Smooth muscle cell (in vitro differentiated cells): ENCODE measurements at regions not wholly inside any gene's neighbourhood (a gene's known extent, or its start where the extent isn't known, plus 50 kb on each side); places are given as distances from the start of the nearest gene placed in this dataset.

ENCODE experiments used
- DNase-seq: peaks from one replicate; lab custom pipeline; 2025; ENCODE audit not compliant: unreplicated experiment; lab: John Stamatoyannopoulos, UW
- H2AFZ ChIP-seq: fragments of 200-600 bp; sonication (generic); 2 replicates; pipeline ENCODE4 v1.6.0; 2016; ENCODE audit warnings: antibody characterized with exemption, low read depth, mild to moderate bottlenecking
- H3F3A ChIP-seq: fragments of 200-600 bp; sonication (generic); 2 replicates; pipeline ENCODE4 v1.6.0; 2017; ENCODE audit warnings: antibody characterized with exemption, low read depth
- H3K27ac ChIP-seq: fragments of 200-600 bp; sonication (generic); 2 replicates; pipeline ENCODE4 v1.5.1; 2016; ENCODE audit warnings: low read depth, mild to moderate bottlenecking
- H3K27me3 ChIP-seq: fragments of 200-600 bp; sonication (generic); 2 replicates; pipeline ENCODE4 v1.6.1; 2016; ENCODE audit warnings: low read depth, mild to moderate bottlenecking
- H3K36me3 ChIP-seq: fragments of 200-600 bp; sonication (generic); 2 replicates; pipeline ENCODE4 v1.5.1; 2016; ENCODE audit warnings: low read depth
- H3K4me1 ChIP-seq: fragments of 200-600 bp; sonication (generic); 2 replicates; pipeline ENCODE4 v1.5.1; 2016; ENCODE audit warnings: low read depth
- H3K4me2 ChIP-seq: fragments of 200-600 bp; sonication (generic); 2 replicates; pipeline ENCODE4 v1.6.0; 2016; ENCODE audit warnings: mild to moderate bottlenecking
- H3K4me3 ChIP-seq: fragments of 200-600 bp; sonication (generic); 2 replicates; pipeline ENCODE4 v1.5.1; 2016; ENCODE audit warnings: mild to moderate bottlenecking
- H3K79me2 ChIP-seq: fragments of 200-600 bp; sonication (generic); 2 replicates; pipeline ENCODE4 v1.6.0; 2016; ENCODE audit warnings: low read depth, mild to moderate bottlenecking
- H3K9ac ChIP-seq: fragments of 200-600 bp; sonication (generic); 2 replicates; pipeline ENCODE4 v1.6.0; 2016; ENCODE audit warnings: low read depth
- H3K9me3 ChIP-seq: fragments of 200-600 bp; sonication (generic); replicated peaks from 2 replicates; pipeline ENCODE4 v1.5.1; 2016; ENCODE audit warnings: low read depth
- H4K20me1 ChIP-seq: fragments of 200-600 bp; sonication (generic); 2 replicates; pipeline ENCODE4 v1.6.0; 2016; ENCODE audit warnings: low read depth
- CTCF ChIP-seq: fragments of 200-600 bp; sonication (generic); IDR thresholded peaks from 2 replicates; pipeline ENCODE4 v1.5.1; 2017; ENCODE audit warnings: borderline replicate concordance, mild to moderate bottlenecking, antibody characterized with exemption; ENCODE audit not compliant: insufficient read depth, poor library complexity, severe bottlenecking
- whole genome bisulfite sequencing: methylation state at CpG from one replicate; pipeline ENCODE4 v1.1.7; 2016; ENCODE audit warnings: low lambda C conversion rate; 5-methylcytosine and 5-hydroxymethylcytosine counted together

- WGBS, result 93% methylated on average over 6 of the region's 6 CpGs
- no peak for DNase-seq
- no peak overlapping the region for H3K4me2 ChIP-seq
- no peak for TF ChIP-seq CTCF
- H2AFZ ChIP-seq, result no peak overlapping the region
- H3K27me3 ChIP-seq, result no peaks in the 10 kb centered on the region
- no peaks in the 10 kb centered on the region for H3K36me3 ChIP-seq
- H3K4me3 ChIP-seq, result no peak overlapping the region
- no peaks in the 10 kb centered on the region for H3K79me2 ChIP-seq
- no peak overlapping the region for H3K9ac ChIP-seq
- no peaks in the 10 kb centered on the region for H3K9me3 ChIP-seq
- H3F3A ChIP-seq, result no peaks in the 10 kb centered on the region
- no peaks in the 10 kb centered on the region for H4K20me1 ChIP-seq
- no peak overlapping the region for H3K27ac ChIP-seq
- no peaks in the 10 kb centered on the region for H3K4me1 ChIP-seq
Observed at GRCh38 chr5:28156981-28157380, 1118.6 kb upstream of the CDH9 start.

- H3K79me2 ChIP-seq, result no peaks in the 10 kb centered on the region
- no peak overlapping the region for H2AFZ ChIP-seq
- no peaks in the 10 kb centered on the region for H3K4me1 ChIP-seq
- H3K4me2 ChIP-seq, result no peak overlapping the region
- H3K9ac ChIP-seq, result no peak overlapping the region
- no peak for DNase-seq
- no peaks in the 10 kb centered on the region for H3F3A ChIP-seq
- TF ChIP-seq CTCF, result no peak
- no peak overlapping the region for H3K27ac ChIP-seq
- no peaks in the 10 kb centered on the region for H3K36me3 ChIP-seq
- no peak overlapping the region for H3K4me3 ChIP-seq
- H3K27me3 ChIP-seq, result no peaks in the 10 kb centered on the region
- WGBS, result 90% methylated on average over 1 of the region's 1 CpG
- H4K20me1 ChIP-seq, result no peaks in the 10 kb centered on the region
- H3K9me3 ChIP-seq, result no peaks in the 10 kb centered on the region
Observed at GRCh38 chr5:28143519-28143918, 1105.1 kb upstream of the CDH9 start.

GRCh38 chr5:28132151-28132550 is 1093.8 kb upstream of the CDH9 start:
- no peak for TF ChIP-seq CTCF
- H3K4me1 ChIP-seq, result no peaks in the 10 kb centered on the region
- no peaks in the 10 kb centered on the region for H3F3A ChIP-seq
- no peak overlapping the region for H3K4me3 ChIP-seq
- no peak overlapping the region for H3K27ac ChIP-seq
- H3K36me3 ChIP-seq, result no peaks in the 10 kb centered on the region
- WGBS, result 81% methylated on average over 1 of the region's 1 CpG
- H3K4me2 ChIP-seq, result no peak overlapping the region
- H3K9ac ChIP-seq, result no peak overlapping the region
- H3K9me3 ChIP-seq, result no peaks in the 10 kb centered on the region
- H4K20me1 ChIP-seq, result no peaks in the 10 kb centered on the region
- no peaks in the 10 kb centered on the region for H3K27me3 ChIP-seq
- no peak for DNase-seq
- no peak overlapping the region for H2AFZ ChIP-seq
- no peaks in the 10 kb centered on the region for H3K79me2 ChIP-seq

- DNase-seq, result no peak
- H3K79me2 ChIP-seq, result no peaks in the 10 kb centered on the region
- H3K4me1 ChIP-seq, result no peaks in the 10 kb centered on the region
- no peaks in the 10 kb centered on the region for H3K27me3 ChIP-seq
- no peak overlapping the region for H3K4me3 ChIP-seq
- H3K36me3 ChIP-seq, result no peaks in the 10 kb centered on the region
- H3K9ac ChIP-seq, result no peak overlapping the region
- H3K27ac ChIP-seq, result no peak overlapping the region
- H3K9me3 ChIP-seq, result no peaks in the 10 kb centered on the region
- no peak overlapping the region for H2AFZ ChIP-seq
- no peaks in the 10 kb centered on the region for H4K20me1 ChIP-seq
- no peak for TF ChIP-seq CTCF
- no peak overlapping the region for H3K4me2 ChIP-seq
- no peaks in the 10 kb centered on the region for H3F3A ChIP-seq
Observed at GRCh38 chr5:28117691-28118090, 1079.3 kb upstream of the CDH9 start.
